Endometrium (tissue), 2 donors: ENCODE measurements at regions not wholly inside any gene's neighbourhood (a gene's known extent, or its start where the extent isn't known, plus 50 kb on each side); places are given as distances from the start of the nearest gene placed in this dataset.
"Not testable (repeated sequence)": the region's sequence is repeated elsewhere in the genome, so short reads cannot be mapped to it uniquely, and the experiment has no call there.

Experiments
- FAIRE-seq: peaks from 2 replicates; lab custom pipeline; 2012; peaks lifted over from hg19 to GRCh38; lab: Jason Lieb, UNC
- donor health status: control.
- donor health status: control.

DNA sequence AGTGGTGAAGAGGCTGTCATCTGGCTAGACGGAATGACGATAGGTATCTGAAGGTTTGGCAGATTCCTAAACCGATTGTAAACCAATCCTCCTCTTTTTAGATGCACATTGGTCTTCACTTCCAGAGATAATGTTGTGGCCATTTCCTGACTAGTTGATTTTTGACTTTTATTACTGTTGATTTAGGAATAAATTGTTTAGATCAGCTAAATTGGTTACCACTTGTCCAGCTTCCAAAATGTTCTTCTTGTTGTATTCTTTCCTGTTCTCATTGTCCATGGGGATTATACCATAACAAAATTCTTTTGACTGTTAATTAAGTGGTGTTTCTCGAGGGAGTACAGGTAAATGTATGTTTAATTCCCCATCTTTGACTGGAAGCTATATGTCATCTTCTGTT lies 119.7 kb downstream of the MACROH2A1 start:
- no peak for FAIRE-seq

DNA sequence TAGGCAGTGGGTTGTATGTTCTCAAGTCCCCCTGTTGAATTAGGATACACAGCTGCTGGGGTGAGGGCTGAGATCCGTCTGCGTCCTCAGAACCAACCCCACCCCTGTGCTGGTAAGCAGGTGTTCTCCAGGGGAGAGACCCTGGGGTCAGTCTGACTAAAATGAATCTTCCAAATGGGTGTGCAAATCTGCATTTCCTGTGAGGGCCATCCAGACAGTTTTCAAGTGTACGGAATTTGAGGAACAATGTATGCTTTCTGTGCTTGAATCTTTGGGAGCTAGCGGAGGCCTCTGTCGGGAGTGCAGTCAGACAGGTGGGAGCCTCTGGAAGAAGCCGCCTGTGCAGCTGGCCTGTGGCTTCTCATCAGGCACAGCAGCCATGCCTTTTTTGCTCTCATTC lies 122.9 kb downstream of the MACROH2A1 start:
- FAIRE-seq = no peak

DNA sequence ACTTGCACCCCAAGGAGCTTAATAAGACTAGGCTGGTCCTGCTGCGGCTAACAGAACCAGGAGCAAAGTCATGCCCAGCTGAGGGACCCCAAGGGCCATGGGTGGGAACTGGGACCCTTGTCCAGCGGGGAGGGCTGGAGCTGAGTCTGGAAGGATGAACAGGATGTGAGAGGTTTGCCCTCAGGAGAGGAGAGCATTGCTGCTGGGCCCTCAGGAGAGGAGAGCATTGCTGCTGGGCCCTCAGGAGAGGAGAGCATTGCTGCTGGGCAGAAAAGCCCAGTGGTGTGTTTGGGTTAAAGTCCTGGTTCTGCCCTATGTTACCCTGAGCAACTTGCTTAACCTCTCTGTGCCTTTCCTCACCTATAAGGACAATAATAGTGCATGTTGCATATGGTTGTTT lies 125.8 kb downstream of the MACROH2A1 start:
- no peak for FAIRE-seq

DNA sequence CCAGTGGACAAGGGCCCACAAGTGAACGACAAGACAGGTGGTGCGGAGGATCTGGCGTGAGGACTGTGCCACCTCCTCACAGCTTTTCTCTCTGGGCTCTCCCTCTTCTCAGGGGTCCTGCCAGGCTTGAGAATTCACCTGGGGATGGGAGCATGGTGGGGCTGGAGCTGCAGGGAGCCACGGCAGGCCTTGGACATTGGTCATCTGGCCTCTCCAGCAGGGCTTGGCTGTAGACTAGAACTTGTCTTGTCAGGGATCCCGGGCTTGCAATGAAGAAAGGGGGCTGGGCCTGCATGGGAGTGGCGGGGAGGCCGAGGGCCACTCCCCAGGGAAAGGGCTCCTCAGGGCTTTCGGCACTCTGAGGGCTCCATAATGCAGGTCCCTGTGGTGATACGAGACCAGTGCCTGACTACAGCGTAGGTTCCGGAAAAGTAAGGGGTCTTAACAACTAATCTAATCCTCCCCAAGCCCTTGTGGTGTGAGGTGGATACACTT lies 126.7 kb downstream of the MACROH2A1 start:
- no peak for FAIRE-seq

DNA sequence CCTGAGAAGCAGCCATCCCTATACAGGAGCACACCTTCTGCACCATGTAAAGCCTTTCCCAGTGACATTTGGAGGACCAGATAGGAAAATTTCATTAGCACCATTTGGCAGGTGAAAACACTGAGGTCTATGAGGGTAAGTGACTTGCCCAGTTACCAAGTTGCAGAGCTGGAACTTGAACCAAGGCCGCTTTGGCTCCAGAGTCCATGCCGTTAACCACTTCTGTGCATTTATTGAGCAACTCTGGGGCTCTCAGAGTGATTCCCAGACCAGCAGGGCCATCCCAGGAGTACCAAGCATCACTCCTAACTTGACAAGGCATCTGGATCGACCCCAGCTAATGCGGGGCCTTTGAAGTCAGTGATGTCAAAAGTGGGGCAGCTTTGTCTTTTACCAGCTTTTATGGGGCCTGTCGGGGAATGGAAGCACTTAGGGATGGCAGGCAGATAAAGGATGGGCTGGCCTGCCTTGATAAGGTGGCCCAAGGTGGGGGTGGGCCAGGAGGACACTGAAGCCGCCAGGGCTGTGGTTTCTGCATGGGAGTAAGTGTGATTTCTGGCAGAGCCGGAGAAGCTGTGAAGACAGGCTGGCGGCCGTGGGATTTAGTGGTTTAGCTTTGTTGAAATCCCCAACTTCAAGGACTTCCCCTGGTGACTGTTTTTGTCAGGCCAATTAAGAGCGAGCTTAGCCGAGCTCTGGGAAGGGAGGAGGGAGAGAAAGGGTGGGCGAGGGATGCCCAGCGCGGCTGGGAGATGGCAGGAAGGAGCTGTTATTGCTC lies 127.3 kb downstream of the MACROH2A1 start:
- FAIRE-seq = no peak

DNA sequence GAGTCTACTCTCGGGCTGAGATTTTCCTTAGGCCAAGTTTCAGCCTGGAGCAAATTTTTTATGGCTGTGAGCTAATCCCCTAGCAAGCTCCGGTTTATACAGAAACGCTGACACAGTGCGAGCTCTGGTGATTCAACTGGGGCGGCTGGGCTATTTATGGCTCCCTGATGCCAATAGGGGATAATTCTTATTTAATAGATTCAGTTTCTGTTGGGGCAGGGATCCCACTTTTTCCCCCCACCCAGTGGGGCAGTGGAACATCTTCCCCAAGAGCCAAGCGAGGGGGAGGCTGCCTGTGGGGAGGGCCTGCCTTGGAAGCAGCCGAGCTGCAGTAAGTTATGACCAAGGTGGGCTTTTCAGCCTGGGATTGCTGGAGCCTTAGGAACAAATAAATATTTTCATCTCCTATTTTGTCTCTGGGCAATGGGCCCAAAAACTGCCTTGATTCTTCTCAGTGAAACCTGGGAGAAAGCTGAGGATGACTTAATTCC lies 129.1 kb downstream of the MACROH2A1 start:
- FAIRE-seq = no peak

DNA sequence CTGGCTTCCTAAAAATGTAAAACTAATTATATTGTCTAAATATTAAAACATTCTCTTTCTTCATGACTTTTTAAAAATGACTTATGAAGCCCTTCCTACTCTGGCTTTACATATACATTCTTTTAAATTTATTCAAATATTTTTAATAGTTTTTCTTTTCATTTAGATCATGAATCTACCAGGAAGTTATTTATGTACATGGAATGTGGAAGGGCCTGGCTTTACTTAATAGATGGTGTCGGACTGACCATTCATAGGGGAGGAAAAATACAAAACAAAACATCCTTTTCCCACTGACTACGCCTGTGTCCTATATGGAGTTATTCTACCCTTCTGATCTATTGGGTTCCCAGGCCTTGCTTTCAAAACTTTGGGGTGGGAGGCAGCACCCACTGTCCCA lies 129.8 kb downstream of the MACROH2A1 start:
- FAIRE-seq = peak; percentile 66

DNA sequence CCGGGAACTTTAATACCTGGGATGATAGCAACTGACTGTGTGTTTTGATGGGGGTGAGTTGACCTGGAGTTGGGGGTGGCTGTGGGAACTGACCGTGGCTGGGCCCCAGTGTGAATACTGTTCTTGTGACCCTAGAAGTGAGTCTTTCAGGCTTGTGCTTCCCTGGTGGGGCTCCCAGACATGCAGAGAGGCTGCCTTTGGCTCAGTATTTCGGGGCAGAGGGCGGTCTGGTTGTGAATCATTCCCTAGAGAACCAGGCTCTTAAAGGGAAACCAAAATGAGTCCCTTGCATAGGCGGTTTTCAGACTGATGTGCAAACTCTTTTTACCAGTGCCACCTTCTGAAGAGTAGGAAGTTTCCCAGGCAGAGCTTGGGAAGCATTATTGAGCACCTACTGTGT lies 132.1 kb downstream of the MACROH2A1 start:
- no peak for FAIRE-seq

DNA sequence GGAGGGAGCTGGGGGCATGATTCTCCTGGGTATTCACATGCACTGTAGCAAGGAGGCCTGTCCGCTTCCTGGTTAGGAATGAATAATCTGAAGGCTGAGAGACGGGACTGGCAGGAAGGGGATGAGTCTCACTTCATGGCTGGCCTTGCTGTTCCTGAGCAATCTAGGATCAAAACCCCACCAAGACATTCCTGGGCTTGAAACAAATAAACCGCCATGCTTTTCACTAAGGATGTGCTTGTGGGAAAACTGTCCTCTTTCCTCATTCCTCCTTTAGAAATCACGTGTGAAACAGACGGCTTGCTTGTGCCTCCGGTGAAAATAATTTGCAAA lies 132.8 kb downstream of the MACROH2A1 start:
- FAIRE-seq = no peak

DNA sequence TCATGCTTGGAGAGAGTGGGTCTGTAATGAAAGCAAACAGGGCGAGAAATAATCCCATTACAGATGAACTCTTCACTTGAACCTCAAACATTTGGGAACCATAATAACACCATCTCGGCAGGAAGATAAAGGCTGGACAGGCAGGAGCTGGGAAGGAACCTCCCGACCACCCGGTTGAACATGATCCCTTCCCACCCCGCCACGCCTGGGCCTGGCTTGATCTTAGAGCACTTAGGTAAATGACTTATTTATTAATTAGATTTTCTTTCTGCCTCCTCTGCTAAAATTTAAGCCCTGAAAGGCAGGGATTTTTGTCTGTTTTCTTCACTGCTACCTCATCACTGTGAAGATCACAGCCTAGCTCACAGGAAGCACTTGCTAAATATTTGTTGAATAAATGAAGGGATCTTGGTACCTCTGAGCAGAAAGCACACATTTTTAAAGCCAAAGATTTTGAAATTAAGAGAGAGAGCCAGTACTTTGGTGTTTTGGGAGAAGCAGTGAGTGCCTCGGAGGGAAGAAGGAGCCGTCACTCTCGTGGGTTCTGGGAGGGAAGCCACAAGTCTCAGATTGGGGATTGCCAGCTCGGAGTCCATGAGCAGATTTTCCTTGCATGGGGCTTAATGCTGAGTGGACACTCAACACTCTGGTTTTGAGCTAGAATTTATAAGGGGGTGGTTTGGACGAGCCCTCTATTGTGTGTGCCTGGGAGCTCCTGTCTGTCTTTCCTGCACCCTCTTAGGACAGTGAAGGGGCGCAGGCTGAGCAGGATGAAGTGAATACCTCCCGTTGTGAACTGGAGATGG lies 133.3 kb downstream of the MACROH2A1 start:
- FAIRE-seq = no peak

DNA sequence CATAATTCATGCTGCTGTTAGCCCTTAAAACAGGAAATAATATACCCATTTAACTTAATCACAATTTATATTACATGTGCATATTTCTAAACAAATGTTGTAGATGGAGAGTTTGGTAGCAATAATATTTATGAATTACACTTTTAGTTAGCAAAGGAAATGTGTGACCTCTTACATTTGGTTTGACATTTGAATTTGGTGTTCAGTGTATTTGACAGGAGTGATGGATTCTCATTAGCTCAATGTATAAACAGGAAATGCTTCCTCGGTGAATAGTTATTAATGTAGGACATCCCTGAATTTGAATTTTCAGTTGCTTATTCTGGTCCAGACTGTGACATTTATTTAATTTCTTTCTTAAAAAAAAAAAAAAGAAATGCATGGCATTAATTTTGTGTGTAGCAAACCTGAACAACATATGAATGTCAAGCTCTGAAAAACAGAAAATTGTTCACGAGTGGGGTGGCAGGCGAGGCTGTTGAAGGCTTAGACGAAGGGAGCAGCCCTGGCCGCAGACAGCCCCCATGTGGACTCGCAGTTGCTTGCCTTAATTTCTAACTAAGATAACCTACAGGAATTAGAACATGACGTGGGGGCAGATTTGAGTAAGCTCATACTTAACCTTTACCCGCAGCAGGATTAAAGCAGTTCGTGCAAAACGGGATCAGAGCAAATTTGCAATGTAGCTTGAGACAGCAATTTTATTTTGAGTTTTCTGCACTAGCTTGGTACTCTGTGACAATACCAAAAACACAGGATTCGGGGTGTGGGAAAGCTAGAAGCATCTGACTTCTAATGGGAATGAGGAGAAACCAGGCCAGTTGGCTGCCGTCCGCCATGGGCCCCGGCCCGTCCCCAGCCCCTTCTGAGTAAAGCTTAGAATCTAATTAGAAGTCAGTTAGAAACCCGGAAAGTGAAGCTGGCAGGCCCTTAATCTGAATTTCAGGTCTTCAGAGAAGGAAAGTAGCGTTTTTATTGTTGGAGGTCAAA lies 134.3 kb downstream of the MACROH2A1 start:
- no peak for FAIRE-seq

DNA sequence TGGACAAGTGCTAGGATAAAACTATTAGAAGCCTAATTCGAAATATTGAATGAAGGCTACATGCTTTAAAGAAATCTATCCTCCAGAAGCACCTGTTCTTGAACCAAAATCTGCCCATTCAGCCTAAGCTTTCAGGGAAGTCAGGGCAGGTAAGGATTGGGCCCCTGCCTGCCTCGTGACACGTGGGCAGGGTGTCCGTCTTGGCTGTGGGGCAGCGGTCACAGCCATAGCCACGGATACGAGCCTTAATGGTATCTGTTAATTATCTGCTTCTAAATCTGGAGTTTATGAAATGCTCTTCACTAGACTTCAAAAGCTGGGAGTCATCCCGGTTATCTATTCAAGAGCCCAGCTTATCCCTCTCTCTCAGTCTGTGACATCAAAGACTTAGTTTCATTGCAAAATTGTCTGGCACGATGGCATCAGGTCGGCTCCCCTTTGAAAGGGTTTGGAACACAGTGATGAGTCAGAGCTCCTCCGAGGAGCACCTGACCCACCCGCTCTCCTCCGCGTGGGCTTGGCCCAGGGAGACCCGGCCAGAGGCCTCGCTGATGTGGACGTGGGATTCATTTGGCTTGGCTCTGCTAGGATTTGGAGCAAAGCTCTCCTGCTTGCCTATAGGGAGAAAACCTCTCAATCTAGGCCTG lies 135.9 kb downstream of the MACROH2A1 start:
- FAIRE-seq = no peak

DNA sequence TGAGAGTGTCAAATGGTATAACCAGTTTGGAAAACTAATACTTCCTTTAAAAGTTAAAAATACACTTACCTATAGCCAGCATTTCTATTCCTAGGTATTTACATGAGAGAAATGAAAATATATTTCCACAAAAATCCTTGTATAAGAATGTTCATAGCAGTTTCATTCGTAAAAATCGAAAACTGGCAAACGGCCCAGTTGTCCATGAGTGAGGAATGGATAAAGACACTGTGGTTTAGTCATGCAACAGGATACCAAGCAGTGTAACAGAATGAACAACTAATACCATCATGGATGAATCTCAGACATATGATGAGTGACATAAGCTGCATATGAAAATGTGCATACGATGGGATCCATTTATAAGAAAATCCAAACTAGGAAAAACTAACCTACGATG lies 136.7 kb downstream of the MACROH2A1 start:
- no peak for FAIRE-seq

DNA sequence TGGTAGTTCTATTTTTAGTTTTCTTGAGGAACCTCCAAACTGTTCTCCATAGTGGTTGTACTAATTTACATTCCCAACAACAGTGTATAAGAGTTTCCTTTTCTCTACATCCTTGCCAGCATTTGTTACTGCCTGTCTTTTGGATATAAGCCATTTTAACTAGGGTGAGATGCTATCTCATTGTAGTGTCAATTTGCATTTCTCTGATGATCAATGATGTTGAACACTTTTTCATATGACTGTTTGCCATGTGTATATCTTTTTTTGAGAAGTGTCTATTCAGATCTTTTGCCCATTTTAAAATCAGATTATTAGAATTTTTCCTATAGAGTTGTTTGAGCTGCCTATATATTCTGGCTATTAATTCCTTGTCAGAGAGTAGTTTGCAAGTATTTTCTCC lies 138.9 kb downstream of the MACROH2A1 start:
- not testable (repeated sequence) for FAIRE-seq

DNA sequence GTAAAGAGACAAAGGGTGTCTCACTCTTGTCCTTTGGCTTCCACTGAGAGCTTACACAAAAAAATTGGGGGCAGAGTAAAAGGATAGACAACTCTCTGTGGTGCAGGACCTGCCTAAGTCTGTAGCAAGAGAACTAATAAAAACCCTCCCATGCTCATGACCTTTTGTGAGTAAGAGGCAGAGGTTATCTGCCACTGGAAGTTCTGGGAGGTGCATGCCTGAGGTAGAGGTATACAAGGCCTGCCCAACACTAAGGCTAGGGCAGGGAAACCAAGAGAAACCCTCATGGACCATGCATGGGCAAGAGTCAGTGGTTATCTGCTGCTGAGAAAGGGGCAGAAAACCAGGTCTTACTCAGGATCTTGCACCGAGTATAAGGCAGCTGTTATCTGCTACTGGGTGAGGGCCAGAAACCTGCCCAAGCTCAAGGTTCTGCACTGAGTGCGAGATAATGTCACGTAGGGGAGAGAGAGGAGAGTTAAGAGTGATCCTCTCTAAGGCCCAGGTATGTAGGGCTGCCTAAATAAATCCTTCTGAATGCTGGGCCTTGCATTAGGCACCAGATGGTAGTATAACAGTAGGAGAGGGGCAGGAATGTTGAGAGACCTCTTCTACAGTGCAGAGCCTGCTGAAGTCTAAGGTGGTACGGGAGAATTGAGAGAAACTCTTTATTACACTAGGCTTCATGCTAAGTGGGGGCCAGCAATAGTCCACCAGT lies 143.4 kb downstream of the MACROH2A1 start:
- FAIRE-seq = no peak

DNA sequence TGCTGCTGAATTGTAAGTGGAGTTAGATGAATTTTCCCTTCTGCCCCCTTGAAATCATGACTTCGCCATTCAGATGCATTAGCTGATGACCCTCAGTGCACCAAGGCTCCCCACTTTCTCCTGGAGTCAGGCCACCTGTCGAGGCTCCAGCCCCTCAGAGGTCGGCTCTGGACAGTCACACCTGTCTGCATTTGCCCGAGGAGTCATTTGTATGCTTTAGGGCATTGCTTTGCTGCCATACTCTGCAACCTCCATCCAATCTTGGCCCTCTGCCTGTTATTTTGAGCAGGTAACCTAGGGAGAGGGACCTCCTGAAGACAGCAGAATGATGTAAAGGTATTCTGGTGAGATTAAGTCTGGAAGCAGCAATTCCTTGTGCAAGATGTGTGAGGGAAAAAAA lies 144.8 kb downstream of the MACROH2A1 start:
- FAIRE-seq = no peak

DNA sequence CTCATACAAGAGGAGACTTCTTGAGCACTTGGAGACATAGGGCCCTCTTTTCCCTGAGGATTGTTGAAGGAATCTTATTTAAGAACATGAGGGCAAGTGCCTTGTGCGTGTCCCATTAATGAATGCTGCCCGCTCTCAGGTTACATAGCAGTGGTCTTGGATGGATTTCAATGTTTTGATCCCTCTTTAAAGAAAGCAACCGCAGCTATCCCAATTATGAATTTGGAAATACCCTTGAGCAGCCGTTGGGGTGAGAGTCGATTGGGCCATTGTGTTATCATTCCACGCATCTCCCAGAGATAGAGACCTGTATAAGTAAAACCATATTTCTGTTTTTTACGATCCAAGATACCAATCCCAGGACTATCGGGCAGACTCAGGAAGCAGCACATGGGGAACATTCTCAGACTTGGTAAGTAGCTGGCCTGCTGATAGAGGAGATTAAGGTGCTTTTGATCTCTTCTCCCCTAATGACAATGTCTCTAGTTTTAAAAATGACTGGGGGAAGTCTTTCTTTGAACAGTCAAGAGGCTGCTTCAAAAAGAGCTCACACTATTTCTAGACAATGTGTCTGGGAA lies 145.3 kb downstream of the MACROH2A1 start:
- no peak for FAIRE-seq

DNA sequence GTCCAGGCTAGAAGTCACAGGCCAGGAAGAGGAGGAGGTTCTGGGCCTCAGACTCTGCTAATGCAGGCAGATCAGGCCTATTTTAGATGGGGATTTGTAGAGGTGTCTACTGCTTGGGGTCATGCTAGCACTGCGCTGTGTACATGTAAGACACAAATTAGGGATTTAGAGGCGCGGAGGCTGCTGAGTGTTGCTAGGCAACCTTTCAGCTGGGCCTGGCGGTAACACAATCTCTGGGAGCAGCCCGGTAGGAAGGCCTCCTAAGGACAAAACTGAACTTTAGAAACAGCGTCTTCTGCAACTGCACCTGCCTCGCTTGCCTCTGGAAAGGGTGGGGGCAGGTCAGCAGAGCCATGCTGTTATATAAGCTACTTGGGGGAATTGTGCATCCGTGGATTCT lies 147.9 kb downstream of the MACROH2A1 start:
- no peak for FAIRE-seq

DNA sequence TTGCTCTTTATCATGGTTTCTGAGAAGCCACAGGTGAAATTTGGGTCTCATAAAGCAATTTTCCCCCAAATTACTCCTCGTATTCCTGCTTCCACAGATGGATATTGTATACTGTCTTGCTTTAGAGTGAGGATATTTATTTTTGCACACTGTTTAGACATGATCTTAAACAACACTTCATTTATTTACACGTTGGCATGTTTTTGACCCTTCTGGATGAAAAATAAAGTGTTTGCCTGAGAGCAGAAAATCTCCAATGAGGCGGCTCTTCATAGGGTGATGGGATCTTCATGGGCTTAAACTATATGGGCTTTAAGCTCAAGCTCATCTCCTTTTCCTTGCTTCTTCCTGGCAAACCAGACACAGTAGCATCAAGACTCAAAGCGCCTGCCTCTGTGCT lies 148.4 kb downstream of the MACROH2A1 start:
- FAIRE-seq = no peak

DNA sequence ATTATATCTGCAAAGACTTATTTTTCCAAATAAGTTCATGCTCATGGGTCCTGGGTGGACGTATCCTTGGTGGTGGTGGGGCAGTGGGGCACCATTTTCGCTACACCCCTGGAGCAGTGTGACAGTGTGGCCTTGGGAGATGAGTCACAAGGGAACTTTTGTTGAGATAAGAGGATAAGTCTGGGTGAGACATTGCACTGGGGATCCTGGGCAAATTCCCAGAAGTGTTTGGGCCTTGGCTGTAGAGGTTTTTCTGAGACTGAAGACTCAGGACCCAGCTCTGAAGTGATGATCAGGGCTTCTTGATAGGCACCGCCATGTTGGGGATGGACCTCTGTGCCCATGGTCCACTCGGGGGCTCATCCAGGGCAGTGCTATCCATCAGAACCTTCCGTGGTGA lies 149.4 kb downstream of the MACROH2A1 start:
- no peak for FAIRE-seq

DNA sequence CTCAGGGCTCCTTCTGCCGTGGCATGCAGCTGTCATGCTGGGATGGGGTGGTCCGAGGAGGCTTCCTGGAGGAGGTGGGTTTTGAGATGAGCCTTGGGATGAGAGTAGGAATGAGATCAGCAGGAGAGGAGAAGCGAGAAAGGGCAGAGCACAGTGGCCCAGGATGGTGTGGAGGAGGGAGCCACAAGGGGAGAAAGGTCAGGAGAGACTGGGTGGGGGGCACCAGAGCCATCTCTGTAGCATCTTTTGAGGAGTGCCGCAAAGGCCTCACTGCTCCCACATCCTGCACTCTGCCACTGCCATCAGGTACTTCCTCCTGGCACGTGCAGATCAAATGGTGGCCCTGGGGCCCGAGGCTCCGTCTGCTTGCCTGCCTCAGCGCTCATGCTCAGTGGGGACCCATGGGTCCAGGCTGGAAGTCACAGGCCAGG lies 150.2 kb downstream of the MACROH2A1 start:
- no peak for FAIRE-seq
